Stimulated activated CD8-positive, alpha-beta memory T cell treated with anti-CD3 and anti-CD28 coated beads, Interleukin-2, amount 100 ng/mL, for 1 hour (primary cell): ENCODE measurements at regions not wholly inside any gene's neighbourhood (a gene's known extent, or its start where the extent isn't known, plus 50 kb on each side); places are given as distances from the start of the nearest gene placed in this dataset.
"Not testable (repeated sequence)": the region's sequence is repeated elsewhere in the genome, so short reads cannot be mapped to it uniquely, and the experiment has no call there.

Experiments used
- DNase-seq, 2 donors: peaks; one replicate each; pipeline ENCODE4 v3.0.0-alpha.2; 2020; ENCODE audit warnings: low read depth in 2 of 2

DNA sequence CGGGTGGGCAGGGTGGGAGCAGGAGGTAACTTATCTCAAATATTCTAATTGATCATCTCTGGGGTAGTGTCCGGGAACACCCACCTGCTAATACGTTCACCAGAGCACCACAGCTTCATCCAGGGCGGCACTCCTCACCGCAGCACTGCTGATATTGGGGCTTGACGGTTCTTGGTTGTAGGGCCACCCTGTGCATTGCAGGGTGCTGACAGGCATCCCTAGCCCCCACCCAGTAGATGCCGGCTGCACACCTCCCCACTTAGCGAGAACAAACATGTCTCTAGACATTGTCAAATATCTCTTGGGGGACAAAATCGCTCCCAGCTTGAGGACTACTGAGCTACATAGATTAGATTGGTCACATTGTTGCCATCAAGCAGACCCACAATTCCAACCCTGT lies 73.9 kb upstream of the WASF3 start:
- DNase-seq = no peak

DNA sequence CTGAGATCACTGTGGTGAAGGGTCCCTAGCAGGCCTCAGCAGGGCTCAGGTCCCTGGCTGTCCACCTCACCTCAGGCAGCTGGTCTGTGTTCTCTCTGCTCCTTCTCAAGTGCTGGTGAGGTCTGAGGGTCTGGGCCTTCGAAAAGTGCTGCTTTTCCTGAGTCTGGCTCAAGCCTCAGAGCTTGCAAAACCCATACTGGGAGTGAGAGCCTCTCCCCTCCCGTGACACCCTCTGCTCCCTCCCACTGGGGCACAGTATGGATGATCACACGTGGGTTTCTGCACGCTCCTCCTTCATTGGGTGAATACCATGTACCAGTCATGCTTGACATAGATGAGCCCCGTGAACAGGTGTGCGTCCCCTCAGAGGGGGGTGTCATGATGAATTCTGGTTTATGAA lies 73.3 kb upstream of the WASF3 start:
- no peak for DNase-seq

DNA sequence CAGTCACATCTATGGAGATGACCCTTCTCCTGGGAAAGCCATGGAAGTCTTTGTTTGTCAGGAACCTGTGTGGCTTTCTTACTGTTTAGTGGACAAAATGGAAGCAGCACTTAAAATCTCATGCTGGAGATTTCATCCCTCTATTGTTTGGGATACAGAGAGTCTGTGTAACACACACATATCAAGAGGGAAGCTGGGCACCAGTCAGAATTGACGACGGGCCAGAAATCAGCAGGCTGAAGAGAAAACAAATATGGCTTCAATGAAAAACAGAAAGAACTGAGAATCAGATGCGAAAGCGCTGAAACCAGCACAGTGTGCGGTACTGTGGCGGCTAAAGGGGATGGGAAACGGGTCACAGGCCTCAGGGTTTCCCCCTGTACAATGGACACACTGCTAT lies 72.2 kb upstream of the WASF3 start:
- no peak for DNase-seq

DNA sequence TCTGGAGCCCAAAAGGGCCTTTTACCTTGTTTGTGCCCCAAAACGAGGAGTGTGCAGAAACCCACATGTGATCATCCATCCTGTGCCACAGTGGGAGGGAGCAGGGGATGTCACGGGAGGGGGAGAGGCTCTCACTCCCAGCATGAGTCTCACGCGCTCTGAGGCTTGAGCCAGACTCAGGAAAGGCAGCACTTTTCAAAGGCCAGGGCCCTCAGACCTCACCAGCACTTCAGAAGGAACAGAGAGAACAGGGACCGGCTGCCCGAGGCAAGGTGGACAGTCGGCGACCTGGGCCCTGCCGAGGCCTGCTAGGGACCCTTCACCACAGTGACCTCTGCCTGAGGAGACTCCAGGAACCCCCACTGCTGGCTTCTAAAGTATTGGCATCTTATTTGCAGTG lies 71.7 kb upstream of the WASF3 start:
- DNase-seq = no peak

DNA sequence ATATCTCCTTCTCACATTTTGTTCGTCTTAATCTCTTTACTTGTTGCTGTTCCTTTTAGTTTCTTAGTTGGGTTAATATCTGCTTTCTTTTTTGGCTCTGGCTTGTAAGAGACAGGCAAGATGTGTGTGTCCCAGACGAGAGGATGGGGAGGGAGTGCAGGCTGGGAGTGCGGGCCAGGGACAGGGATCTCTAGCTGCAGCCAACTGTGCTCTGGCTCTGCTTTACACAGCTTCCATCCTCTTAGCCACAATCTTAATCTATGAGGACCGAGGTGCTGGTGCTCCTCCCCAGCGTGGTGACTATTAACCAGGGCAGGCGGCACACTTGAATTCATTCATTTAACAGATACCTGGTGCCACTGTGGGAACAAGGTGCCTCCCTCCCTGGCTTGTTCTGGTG lies 70.9 kb upstream of the WASF3 start:
- DNase-seq = no peak

DNA sequence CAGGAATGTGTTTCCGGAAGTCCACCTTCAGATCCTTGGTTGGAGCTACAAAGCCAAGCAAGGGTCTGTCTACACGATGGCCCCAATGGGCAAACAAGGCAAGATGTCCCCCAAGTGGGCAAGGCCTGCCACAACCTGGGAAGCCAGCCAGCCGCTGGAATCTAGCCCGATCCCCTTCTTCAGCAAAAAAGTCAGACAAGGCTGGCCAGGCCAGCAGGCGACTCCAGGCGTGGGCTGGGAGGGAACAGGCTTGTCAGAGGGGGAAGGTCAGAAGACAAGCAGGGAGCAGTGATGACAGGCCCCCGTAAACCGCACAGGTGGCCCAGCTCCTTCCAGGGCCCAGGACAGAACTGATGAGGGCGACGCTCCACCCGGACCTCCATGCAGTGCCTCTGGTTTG lies 69.7 kb upstream of the WASF3 start:
- no peak for DNase-seq

DNA sequence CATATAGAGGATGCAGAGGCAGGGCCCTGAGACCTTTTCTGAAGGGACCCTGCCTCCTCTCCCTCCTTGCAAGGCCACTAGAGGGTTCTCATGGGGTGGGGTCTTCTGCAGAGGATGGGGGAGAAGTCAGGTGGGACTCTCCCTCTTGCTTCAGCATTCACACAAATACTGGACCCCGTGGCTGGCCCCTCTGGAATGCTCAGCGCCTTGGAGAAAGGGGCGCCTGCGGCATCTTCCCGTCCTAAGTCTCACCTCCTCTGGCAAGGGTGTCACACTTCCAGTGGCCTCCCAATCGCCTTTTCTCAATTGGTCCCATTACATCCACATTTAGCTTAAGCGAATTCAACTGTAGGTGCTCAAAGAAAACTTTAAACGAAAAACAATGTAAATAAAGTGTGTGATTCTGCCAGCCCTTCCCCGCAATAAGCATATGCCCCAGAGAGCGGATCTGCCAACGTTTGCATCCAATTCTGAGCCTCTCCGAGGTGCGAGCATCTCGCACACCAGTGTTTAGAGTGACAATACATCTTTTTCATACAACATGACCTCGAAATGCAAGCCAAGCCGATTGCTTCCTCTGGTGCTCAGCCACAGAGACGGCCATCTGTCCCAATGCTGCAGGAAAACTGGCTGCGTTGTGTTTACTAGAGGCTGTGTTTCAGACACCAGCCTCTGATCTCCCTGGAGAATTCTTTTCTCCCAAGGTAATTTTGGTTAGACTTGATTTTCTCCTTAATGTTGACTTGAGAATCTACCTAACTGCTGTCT lies 69.1 kb upstream of the WASF3 start:
- no peak for DNase-seq

DNA sequence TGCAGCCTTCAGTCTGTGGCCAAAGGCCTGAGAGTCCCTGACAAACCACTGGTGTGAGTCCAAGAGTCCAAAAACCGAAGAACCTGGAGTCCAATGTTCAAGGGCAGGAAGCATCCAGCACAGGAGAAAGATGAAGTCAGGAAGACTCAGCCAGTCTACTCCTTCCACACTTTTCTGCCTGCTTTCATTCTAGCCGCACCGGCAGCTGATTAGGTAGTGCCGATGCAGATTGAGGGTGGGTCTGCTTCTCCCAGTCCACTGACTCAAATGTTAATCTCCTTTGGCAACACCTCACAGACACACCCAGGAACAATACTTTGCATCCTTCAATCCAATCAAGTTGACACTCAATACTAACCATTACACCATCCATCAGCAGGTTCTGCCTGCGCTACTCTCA lies 65.2 kb upstream of the WASF3 start:
- not testable (repeated sequence) for DNase-seq

DNA sequence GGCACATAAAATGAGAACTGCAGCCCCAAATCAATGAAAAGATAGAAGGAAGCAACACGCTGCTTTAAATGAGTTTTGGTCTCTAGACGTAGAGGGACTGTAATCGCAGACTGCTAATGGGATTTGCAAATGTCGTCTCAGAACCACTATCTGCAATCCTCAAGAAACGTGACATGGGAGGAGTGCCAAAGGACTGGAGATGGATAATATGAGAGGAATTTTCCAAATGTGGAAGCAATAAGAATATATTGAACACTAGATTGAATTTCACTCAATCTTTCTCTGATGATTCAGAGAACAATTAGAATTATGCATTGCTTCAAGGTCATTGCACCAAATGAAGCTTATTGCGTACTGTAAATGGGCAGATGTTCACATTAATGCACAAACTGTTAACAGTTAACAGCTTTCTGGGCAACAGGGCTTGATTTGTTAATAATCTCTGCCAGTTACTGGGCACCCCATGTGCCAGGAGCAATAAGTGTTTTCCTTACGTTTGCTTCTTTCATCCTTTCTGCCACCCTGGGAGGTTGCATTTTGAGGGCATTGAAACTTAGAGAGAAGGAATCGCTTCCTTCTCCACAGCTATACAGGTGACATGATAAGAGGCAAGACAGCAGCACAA lies 62.8 kb upstream of the WASF3 start:
- no peak for DNase-seq

DNA sequence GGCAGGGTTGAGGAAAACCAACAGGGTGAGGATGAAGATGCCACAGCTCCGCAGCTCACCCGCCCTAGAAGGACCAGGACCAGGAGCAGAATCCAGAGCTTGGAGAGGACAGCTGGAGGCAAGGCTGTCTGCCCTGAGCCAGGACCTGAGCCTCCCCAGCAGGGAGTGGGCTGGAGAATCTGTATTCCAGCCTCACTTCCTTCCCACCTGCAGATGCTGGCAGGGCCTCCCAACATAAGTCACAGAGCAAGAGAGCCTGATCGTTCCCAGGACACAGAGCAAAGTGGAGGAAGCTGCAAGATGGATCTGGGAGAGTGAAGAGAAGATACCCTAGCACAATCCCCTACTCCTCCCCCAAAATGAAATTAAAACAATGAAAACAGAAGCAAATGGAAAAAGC lies 61.7 kb upstream of the WASF3 start:
- no peak for DNase-seq

DNA sequence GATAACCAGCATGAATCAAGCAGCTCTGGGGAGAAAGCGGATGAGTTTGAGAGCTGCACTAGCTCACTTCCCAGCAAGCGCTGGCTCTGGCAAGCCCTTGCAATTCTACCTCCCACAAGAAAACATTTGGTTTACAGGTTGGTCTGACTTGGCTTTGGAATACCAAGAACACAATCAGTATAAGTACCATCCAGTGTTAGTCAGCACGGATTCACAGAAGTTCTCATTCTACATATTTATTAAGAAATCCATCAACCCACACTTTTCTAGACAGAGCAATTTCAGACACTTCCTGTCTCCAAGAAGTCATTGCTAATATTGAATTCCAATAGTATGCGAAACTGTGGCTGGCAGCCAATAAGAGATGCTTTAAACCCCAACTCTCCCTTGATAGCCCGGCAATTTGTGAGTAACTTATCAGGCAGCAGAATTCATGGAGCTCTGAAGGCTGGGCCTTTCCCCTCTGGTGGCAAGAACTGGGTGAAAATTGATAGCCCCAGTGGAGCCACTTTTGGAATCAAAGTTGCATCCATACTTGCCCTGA lies 59.4 kb upstream of the WASF3 start:
- DNase-seq = no peak

DNA sequence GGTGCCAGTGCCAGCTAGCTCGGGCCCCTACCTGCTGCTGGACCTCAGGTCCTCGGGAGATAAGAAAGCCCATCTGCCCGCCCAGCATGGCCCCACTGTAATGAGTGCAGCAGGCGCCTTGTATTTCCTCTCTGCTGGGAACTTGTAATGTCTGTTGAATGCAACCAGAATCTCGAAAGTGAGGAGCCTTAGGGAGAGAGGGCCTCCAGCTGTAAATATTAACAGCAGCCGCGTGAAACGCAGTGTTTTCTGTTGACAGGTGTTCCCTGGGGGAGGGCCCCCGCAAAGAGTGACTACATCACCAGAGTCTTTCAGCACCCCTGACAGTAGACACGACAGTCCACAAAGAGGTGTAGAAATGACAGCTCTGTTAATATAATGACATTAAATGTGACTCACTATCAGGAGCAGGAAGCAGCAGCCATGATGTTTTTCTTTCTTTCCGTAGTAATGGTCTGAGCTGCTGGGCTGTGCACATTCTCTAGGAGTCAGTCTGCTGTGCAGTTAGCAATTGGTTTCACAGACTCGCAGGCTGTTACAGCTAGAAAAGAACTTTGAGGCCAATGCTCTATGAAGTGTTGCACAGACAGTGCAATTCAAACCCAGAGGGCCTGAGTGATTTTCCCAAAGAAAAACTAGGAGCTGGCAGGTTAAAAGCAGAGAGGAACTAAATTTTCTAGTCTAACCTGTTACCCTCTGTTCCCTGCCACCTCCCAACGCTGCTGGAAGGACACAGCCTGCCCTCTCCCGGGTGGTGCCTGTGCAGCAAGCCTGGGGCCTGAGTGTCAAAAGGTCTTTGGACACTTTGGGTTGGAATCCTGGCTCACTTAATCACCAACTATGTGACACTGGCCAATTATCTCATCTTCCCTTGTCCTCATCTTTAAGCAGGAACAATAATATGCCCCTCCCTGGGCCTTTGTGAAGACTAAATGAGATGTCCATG lies 58.6 kb upstream of the WASF3 start:
- DNase-seq = no peak

DNA sequence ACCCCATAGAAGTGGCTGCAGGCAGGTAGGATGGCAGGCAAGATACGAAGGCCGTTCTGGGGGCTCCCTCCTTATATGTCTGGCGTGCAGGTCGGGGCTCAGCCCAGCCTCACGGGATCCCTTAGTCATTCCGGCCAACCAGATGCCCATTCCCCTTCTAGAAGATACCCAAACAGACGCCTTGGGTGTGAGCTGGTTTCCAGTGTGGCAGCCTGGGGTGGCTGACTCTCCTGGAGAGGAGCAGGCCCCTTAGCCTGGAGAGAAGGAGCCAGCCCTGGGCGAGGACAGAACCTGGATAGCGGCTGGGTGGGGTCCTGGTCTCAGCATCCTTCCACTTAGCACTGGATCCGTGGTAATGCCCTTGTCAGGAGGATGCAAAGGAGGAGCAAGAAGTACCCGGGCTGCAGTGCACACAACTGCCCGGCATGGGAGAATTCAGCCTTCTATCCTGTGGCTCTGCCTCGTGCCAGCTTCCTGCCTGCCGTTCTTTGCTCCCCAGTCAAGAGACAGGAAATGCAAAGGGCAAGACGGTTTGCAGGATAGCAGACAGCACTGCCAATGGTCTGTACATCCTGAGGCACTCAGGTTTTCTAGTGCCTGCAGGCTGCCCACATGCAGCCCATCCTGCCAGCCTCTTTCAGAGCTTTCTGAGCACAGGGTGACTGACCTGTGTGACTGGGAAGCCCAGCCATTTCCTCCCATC lies 56.7 kb upstream of the WASF3 start:
- no peak for DNase-seq

DNA sequence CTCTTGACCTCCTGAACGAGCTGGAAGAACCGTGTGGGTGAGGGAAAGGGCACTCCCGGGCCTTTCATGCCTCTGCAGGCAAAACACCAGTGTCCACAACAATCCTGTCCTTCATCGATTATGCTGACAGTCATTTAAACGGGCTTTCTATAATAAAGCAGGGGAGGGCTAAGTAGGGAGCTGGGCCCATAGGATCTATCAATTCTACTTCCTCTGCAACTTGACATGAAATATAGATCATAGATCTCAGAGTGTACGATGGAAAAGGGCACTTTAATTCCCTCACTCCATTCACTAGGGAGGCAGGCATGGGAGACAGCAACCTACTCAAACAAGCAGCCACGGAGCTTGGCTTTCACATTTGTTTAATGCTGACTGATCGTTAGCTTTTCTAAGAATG lies 55.8 kb upstream of the WASF3 start:
- no peak for DNase-seq

DNA sequence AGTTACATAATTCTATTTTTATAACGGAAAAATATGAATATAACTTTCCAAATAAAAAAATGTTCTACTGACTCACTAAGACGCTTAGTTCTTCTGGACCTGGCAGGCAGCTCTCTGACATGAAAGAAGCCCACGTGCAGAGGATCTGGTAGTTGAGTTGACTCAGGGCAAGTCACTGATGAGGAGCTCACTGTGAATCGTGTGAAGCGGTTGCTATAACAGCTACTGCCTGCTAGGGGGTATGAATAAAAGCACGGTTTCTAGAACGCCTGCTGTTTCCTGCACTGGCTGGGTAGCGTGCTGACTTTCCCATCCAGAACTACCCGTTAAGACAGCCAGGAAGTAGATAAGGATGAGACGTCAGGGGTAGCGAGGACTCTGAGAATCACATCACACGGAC lies 54.7 kb upstream of the WASF3 start:
- no peak for DNase-seq

DNA sequence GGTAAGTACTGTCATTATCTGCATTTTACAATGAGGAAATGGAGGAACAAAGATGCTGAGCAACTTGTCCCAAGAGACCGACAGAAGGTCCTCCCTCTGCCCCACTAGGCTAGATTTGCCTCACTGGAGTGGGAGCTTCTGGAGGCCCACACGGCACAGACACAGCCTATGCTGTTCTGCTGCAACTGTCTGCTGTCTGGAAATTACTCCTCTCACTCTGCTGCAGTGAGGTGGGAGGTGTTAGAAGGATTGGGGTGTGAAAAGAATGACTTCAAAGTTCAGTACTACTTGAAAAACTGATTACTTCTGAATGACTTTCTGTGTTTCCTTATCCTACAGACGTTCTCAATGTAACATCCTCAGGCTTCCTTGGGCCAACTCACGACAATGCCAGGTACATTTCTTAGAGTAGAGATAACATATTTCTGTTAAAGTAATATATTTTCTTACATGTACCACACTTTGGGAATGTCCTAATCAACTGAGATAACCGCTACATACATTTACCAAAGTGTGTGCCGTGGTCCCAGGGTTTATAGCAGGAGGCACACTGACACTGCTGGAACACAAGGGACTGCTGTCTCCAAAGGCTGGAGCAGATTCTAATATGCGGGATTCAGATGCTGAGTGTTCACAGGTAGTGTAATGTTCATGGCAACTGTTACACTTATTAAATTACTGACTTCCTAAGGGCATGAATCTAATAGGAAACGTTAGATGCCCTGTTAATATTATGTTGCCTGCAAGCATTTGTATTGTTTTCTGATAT lies 53.5 kb upstream of the WASF3 start:
- no peak for DNase-seq
